ENCODE measurements at regions not wholly inside any gene's neighbourhood (a gene's known extent, or its start where the extent isn't known, plus 50 kb on each side); places are given as distances from the start of the nearest gene placed in this dataset.

DNA sequence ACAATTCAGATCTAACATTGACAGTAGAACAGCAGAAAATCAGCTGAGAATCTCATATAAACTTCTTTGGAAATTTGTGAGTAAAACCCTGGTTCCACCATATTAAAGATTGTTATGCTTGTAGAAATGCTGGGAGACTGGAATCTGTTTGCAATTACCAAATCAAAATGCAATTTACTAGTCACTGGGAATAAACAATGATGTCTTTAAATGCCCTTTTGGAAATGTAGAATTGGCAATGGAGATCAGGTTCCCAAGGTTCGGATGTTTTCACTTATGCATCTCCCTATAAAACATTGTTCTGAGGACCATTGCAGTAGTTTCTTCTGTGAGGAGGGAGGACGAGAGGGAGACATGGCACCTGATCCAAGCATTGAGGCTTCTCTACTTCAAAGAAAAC lies 384.4 kb downstream of the TMEM167A start:
- Histone ChIP-seq H3K27ac (ENCODE audit: low read depth in 1 of 2, low read length in 2 of 2) (no peak overlapping the region), H3K9me3 (ENCODE audit: control insufficient read depth in 4 of 4, low read length in 3 of 4) (no peaks in the 10 kb centered on the region), H3K27me3 (ENCODE audit: control insufficient read depth in 4 of 4, insufficient read depth in 4 of 4, low read length in 3 of 4) (no peaks in the 10 kb centered on the region), H3K4me1 (ENCODE audit: control insufficient read depth in 4 of 4, insufficient read depth in 4 of 4, low read length in 3 of 4) (no peaks in the 10 kb centered on the region), H3K9ac (ENCODE audit: low read depth in 1 of 2, low read length in 2 of 2) (no peak overlapping the region), H3K36me3 (ENCODE audit: control insufficient read depth in 4 of 4, insufficient read depth in 3 of 4, low read depth in 1 of 4, low read length in 3 of 4) (no peaks in the 10 kb centered on the region), H3K4me3 (ENCODE audit: low read depth in 1 of 3, low read length in 3 of 3) (no peak overlapping the region)
- no peak for DNase-seq (ENCODE audit: low spot score)
- TF ChIP-seq HNF4A (conservative IDR thresholded peaks at IDR 0.05), result no peak
- no peak for TF ChIP-seq HNF4G (IDR thresholded peaks at IDR 0.05)
- no peak for TF ChIP-seq FOXA2 (IDR thresholded peaks at IDR 0.05)
- no peak for TF ChIP-seq NR2F2 (IDR thresholded peaks at IDR 0.05)
- TF ChIP-seq RAD21 (IDR thresholded peaks at IDR 0.05), result no peak
- TF ChIP-seq, protein P1, sequence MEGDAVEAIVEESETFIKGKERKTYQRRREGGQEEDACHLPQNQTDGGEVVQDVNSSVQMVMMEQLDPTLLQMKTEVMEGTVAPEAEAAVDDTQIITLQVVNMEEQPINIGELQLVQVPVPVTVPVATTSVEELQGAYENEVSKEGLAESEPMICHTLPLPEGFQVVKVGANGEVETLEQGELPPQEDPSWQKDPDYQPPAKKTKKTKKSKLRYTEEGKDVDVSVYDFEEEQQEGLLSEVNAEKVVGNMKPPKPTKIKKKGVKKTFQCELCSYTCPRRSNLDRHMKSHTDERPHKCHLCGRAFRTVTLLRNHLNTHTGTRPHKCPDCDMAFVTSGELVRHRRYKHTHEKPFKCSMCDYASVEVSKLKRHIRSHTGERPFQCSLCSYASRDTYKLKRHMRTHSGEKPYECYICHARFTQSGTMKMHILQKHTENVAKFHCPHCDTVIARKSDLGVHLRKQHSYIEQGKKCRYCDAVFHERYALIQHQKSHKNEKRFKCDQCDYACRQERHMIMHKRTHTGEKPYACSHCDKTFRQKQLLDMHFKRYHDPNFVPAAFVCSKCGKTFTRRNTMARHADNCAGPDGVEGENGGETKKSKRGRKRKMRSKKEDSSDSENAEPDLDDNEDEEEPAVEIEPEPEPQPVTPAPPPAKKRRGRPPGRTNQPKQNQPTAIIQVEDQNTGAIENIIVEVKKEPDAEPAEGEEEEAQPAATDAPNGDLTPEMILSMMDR (IDR thresholded peaks at IDR 0.05; ENCODE audit: low read depth, low read length, missing input control), result no peak
- TF ChIP-seq REST (IDR thresholded peaks at IDR 0.05), result no peak
- no peak for TF ChIP-seq FOXA1 (IDR thresholded peaks at IDR 0.05)
- no peak for TF ChIP-seq RXRA (IDR thresholded peaks at IDR 0.05)
- TF ChIP-seq, protein P2, sequence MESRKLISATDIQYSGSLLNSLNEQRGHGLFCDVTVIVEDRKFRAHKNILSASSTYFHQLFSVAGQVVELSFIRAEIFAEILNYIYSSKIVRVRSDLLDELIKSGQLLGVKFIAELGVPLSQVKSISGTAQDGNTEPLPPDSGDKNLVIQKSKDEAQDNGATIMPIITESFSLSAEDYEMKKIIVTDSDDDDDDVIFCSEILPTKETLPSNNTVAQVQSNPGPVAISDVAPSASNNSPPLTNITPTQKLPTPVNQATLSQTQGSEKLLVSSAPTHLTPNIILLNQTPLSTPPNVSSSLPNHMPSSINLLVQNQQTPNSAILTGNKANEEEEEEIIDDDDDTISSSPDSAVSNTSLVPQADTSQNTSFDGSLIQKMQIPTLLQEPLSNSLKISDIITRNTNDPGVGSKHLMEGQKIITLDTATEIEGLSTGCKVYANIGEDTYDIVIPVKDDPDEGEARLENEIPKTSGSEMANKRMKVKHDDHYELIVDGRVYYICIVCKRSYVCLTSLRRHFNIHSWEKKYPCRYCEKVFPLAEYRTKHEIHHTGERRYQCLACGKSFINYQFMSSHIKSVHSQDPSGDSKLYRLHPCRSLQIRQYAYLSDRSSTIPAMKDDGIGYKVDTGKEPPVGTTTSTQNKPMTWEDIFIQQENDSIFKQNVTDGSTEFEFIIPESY (IDR thresholded peaks at IDR 0.05), result no peak
- no peak for TF ChIP-seq GABPA (IDR thresholded peaks at IDR 0.05 in 1 of 2, conservative IDR thresholded peaks at IDR 0.05 in 1 of 2)
- no peak for TF ChIP-seq EGR1 (IDR thresholded peaks at IDR 0.05; ENCODE audit: low read depth in 2 of 2)
- no peak for TF ChIP-seq JUND (IDR thresholded peaks at IDR 0.05)
- TF ChIP-seq, protein P3, sequence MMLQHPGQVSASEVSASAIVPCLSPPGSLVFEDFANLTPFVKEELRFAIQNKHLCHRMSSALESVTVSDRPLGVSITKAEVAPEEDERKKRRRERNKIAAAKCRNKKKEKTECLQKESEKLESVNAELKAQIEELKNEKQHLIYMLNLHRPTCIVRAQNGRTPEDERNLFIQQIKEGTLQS (IDR thresholded peaks at IDR 0.05), result no peak
- TF ChIP-seq TAF1 (conservative IDR thresholded peaks at IDR 0.05), result no peak
- TF ChIP-seq YY1 (IDR thresholded peaks at IDR 0.05), result no peak
- no peak for TF ChIP-seq SP1 (IDR thresholded peaks at IDR 0.05)
- TF ChIP-seq, protein P4, sequence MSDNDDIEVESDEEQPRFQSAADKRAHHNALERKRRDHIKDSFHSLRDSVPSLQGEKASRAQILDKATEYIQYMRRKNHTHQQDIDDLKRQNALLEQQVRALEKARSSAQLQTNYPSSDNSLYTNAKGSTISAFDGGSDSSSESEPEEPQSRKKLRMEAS (IDR thresholded peaks at IDR 0.05), result no peak
- 81% methylated on average over 2 of the region's 2 CpGs for WGBS
